ENCODE measurements at regions not wholly inside any gene's neighbourhood (a gene's known extent, or its start where the extent isn't known, plus 50 kb on each side); places are given as distances from the start of the nearest gene placed in this dataset.

GRCh38 chr4:59341506-59341905 lies 1858.6 kb upstream of the ADGRL3 start:
- no peaks in the 10 kb centered on the region for H3K27me3 ChIP-seq (ENCODE audit: low read depth)
- intact Hi-C loops (cut with micrococcal nuclease): no loop called here
- H3K9me3 ChIP-seq (replicated peaks): no peaks in the 10 kb centered on the region
- no peaks in the 10 kb centered on the region for H3K4me1 ChIP-seq
- H3K4me3 ChIP-seq: no peak overlapping the region
- no peak for TF ChIP-seq CTCF (IDR thresholded peaks at IDR 0.05; ENCODE audit: borderline replicate concordance)
- no peak for DNase-seq
- H3K36me3 ChIP-seq: no peaks in the 10 kb centered on the region
- H3K27ac ChIP-seq (replicated peaks): no peak overlapping the region

GRCh38 chr4:59348949-59349348 lies 1851.2 kb upstream of the ADGRL3 start:
- H3K4me3 ChIP-seq: no peak overlapping the region
- TF ChIP-seq CTCF (IDR thresholded peaks at IDR 0.05; ENCODE audit: borderline replicate concordance): no peak
- H3K27ac ChIP-seq (replicated peaks): no peak overlapping the region
- no peaks in the 10 kb centered on the region for H3K36me3 ChIP-seq
- no peak for DNase-seq
- intact Hi-C loops (cut with micrococcal nuclease): no loop called here
- no peaks in the 10 kb centered on the region for H3K27me3 ChIP-seq (ENCODE audit: low read depth)
- no peaks in the 10 kb centered on the region for H3K4me1 ChIP-seq
- H3K9me3 ChIP-seq (replicated peaks): no peaks in the 10 kb centered on the region

GRCh38 chr4:59369229-59369628 lies 1830.9 kb upstream of the ADGRL3 start:
- intact Hi-C loops (cut with micrococcal nuclease): no loop called here
- no peak for TF ChIP-seq CTCF (IDR thresholded peaks at IDR 0.05; ENCODE audit: borderline replicate concordance)
- no peaks in the 10 kb centered on the region for H3K36me3 ChIP-seq
- H3K27me3 ChIP-seq (ENCODE audit: low read depth): no peaks in the 10 kb centered on the region
- H3K4me3 ChIP-seq: no peak overlapping the region
- no peak overlapping the region for H3K27ac ChIP-seq (replicated peaks)
- no peak for DNase-seq
- H3K4me1 ChIP-seq: no peaks in the 10 kb centered on the region
- no peaks in the 10 kb centered on the region for H3K9me3 ChIP-seq (replicated peaks)

GRCh38 chr4:59374416-59374815 lies 1825.7 kb upstream of the ADGRL3 start:
- TF ChIP-seq CTCF (IDR thresholded peaks at IDR 0.05; ENCODE audit: borderline replicate concordance): no peak
- no peaks in the 10 kb centered on the region for H3K4me1 ChIP-seq
- H3K27ac ChIP-seq (replicated peaks): no peak overlapping the region
- no peaks in the 10 kb centered on the region for H3K36me3 ChIP-seq
- no peak overlapping the region for H3K4me3 ChIP-seq
- intact Hi-C loops (cut with micrococcal nuclease): no loop called here
- no peak for DNase-seq
- no peaks in the 10 kb centered on the region for H3K27me3 ChIP-seq (ENCODE audit: low read depth)
- peaks cover 9% of the 10 kb centered on the region for H3K9me3 ChIP-seq (replicated peaks)

- Histone ChIP-seq H3K27ac (replicated peaks) (no peak overlapping the region), H3K27me3 (ENCODE audit: low read depth) (no peaks in the 10 kb centered on the region), H3K36me3 (no peaks in the 10 kb centered on the region), H3K9me3 (replicated peaks) (peaks cover 14% of the 10 kb centered on the region), H3K4me1 (no peaks in the 10 kb centered on the region), H3K4me3 (no peak overlapping the region)
- no peak for TF ChIP-seq CTCF (IDR thresholded peaks at IDR 0.05; ENCODE audit: borderline replicate concordance)
- DNase-seq: no peak
- intact Hi-C loops (cut with micrococcal nuclease): no loop called here
Observed at GRCh38 chr4:59380841-59381366, 1819.2 kb upstream of the ADGRL3 start.

- no peak for TF ChIP-seq CTCF (IDR thresholded peaks at IDR 0.05; ENCODE audit: borderline replicate concordance)
- Histone ChIP-seq H3K9me3 (replicated peaks) (peaks cover 14% of the 10 kb centered on the region), H3K27ac (replicated peaks) (no peak overlapping the region), H3K36me3 (no peaks in the 10 kb centered on the region), H3K4me1 (no peaks in the 10 kb centered on the region), H3K27me3 (ENCODE audit: low read depth) (no peaks in the 10 kb centered on the region), H3K4me3 (no peak overlapping the region)
- no peak for DNase-seq
- intact Hi-C loops (cut with micrococcal nuclease): no loop called here
Observed at GRCh38 chr4:59381591-59381990, 1818.5 kb upstream of the ADGRL3 start.

All from left ventricle myocardium inferior (tissue), 1 donor.